ENCODE measurements at regions not wholly inside any gene's neighbourhood (a gene's known extent, or its start where the extent isn't known, plus 50 kb on each side); places are given as distances from the start of the nearest gene placed in this dataset.

DNA sequence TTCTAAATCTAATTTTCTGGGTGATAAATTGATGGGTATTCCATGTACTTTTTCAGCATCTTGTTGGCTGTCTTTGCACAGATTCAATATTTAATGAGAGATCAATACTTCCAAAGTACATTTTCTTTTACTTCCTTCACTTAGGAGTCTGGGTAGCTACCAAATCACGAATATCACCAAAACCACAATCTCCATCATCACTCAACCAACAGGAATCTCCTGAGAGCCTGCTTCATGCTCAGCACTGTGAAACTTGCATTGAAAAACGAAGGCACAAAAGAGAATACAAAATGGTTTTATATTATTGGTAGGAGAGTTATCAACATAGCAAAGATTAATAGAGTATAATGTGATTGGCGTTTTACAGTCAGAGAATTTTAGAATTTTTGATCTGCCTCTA lies 261.5 kb upstream of the DSEL start:
- TF ChIP-seq, protein P1, sequence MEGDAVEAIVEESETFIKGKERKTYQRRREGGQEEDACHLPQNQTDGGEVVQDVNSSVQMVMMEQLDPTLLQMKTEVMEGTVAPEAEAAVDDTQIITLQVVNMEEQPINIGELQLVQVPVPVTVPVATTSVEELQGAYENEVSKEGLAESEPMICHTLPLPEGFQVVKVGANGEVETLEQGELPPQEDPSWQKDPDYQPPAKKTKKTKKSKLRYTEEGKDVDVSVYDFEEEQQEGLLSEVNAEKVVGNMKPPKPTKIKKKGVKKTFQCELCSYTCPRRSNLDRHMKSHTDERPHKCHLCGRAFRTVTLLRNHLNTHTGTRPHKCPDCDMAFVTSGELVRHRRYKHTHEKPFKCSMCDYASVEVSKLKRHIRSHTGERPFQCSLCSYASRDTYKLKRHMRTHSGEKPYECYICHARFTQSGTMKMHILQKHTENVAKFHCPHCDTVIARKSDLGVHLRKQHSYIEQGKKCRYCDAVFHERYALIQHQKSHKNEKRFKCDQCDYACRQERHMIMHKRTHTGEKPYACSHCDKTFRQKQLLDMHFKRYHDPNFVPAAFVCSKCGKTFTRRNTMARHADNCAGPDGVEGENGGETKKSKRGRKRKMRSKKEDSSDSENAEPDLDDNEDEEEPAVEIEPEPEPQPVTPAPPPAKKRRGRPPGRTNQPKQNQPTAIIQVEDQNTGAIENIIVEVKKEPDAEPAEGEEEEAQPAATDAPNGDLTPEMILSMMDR (IDR thresholded peaks at IDR 0.05) = no peak
- TF ChIP-seq EP300 (IDR thresholded peaks at IDR 0.05; ENCODE audit: low read depth) = no peak
- TF ChIP-seq POLR2A (IDR thresholded peaks at IDR 0.05) = no peak
- TF ChIP-seq POLR2AphosphoS5 (IDR thresholded peaks at IDR 0.05) = no peak
